ENCODE measurements at regions not wholly inside any gene's neighbourhood (a gene's known extent, or its start where the extent isn't known, plus 50 kb on each side); places are given as distances from the start of the nearest gene placed in this dataset.

DNA sequence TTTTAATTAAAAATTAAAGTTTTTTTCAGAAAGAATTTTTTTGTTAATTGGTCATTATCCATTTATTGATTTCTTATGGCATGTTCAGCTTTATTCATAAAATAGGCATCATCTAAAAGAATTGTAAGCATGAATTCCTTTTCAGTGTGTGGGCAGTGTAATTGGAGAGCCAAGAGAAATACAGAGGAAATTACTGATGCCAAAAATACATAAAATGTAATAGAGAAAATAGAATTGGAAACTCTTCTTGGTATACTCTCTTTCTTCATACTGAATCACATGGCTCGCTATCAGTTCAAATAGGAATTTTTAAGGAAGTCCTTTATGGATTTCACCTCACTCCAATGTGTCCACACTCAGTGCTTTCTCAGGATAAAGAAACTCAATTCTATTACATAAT, 663.6 kb upstream of the NRXN1 start:
- TF ChIP-seq, protein P1, sequence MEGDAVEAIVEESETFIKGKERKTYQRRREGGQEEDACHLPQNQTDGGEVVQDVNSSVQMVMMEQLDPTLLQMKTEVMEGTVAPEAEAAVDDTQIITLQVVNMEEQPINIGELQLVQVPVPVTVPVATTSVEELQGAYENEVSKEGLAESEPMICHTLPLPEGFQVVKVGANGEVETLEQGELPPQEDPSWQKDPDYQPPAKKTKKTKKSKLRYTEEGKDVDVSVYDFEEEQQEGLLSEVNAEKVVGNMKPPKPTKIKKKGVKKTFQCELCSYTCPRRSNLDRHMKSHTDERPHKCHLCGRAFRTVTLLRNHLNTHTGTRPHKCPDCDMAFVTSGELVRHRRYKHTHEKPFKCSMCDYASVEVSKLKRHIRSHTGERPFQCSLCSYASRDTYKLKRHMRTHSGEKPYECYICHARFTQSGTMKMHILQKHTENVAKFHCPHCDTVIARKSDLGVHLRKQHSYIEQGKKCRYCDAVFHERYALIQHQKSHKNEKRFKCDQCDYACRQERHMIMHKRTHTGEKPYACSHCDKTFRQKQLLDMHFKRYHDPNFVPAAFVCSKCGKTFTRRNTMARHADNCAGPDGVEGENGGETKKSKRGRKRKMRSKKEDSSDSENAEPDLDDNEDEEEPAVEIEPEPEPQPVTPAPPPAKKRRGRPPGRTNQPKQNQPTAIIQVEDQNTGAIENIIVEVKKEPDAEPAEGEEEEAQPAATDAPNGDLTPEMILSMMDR (IDR thresholded peaks at IDR 0.05; ENCODE audit: borderline replicate concordance, insufficient read depth, low read depth, low read length): no peak
- H3K4me3 ChIP-seq (ENCODE audit: low read depth, low read length): no peak overlapping the region

GRCh38 chr2:51693640-51694039, 661.7 kb upstream of the NRXN1 start:
- H3K4me3 ChIP-seq (ENCODE audit: low read depth, low read length): no peak overlapping the region
- TF ChIP-seq, protein P1 (IDR thresholded peaks at IDR 0.05; ENCODE audit: borderline replicate concordance, insufficient read depth, low read depth, low read length): no peak

- TF ChIP-seq, protein P1 (IDR thresholded peaks at IDR 0.05; ENCODE audit: borderline replicate concordance, insufficient read depth, low read depth, low read length): no peak
- H3K4me3 ChIP-seq (ENCODE audit: low read depth, low read length): no peak overlapping the region
These were observed 649.9 kb upstream of the NRXN1 start for GRCh38 chr2:51681854-51682253.

GRCh38 chr2:51673628-51674027, 641.7 kb upstream of the NRXN1 start:
- TF ChIP-seq, protein P1 (IDR thresholded peaks at IDR 0.05; ENCODE audit: borderline replicate concordance, insufficient read depth, low read depth, low read length): no peak
- no peak overlapping the region for H3K4me3 ChIP-seq (ENCODE audit: low read depth, low read length)

DNA sequence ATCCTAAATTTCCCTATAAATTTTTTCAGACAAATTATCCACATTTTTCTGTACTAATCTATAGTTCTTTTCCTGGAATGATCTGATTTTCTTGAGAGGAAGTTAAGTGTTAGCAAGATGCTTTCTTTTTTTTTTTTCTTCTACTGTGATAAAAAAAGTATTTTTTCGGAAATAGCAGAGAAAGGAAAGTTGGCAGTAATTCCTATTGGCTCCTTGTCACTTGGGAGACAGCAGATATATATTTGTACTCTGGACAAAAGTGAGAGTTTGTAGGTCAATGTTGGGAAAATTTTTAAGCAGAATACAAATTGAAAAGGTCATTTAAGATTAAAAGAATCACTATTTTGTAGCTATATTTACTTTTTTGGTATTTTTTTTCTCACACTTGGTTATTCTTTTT, 635.7 kb upstream of the NRXN1 start:
- TF ChIP-seq, protein P1 (IDR thresholded peaks at IDR 0.05; ENCODE audit: borderline replicate concordance, insufficient read depth, low read depth, low read length): no peak
- no peak overlapping the region for H3K4me3 ChIP-seq (ENCODE audit: low read depth, low read length)

- no peak overlapping the region for H3K4me3 ChIP-seq (ENCODE audit: low read depth, low read length)
- TF ChIP-seq, protein P1 (IDR thresholded peaks at IDR 0.05; ENCODE audit: borderline replicate concordance, insufficient read depth, low read depth, low read length): no peak
These were observed 630.3 kb upstream of the NRXN1 start for GRCh38 chr2:51662187-51662586.

DNA sequence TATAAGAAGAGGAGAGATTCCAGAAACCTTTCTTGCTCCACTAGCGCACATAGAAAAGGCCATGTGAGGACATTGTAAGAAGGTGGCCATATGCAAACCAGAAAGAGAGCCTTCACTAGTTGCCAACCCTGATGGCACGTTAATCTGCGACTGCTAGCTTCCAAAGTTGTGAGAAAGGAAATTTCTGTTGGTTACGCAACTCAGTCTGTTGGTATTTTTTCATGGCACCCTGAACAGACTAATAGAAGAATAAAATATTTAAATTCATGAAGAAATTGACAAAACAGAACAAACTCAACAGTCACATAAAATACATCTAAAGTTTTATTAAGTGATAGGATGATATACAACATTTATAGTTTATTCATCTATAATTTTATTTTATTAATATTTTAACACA, 625.9 kb upstream of the NRXN1 start:
- TF ChIP-seq, protein P1 (IDR thresholded peaks at IDR 0.05; ENCODE audit: borderline replicate concordance, insufficient read depth, low read depth, low read length): no peak
- H3K4me3 ChIP-seq (ENCODE audit: low read depth, low read length): no peak overlapping the region
